Smooth muscle cell (in vitro differentiated cells): ENCODE measurements at regions not wholly inside any gene's neighbourhood (a gene's known extent, or its start where the extent isn't known, plus 50 kb on each side); places are given as distances from the start of the nearest gene placed in this dataset.

ENCODE experiments used
- DNase-seq: peaks from one replicate; lab custom pipeline; 2025; ENCODE audit not compliant: unreplicated experiment; lab: John Stamatoyannopoulos, UW
- H2AFZ ChIP-seq: fragments of 200-600 bp; sonication (generic); 2 replicates; pipeline ENCODE4 v1.6.0; 2016; ENCODE audit warnings: antibody characterized with exemption, low read depth, mild to moderate bottlenecking
- H3F3A ChIP-seq: fragments of 200-600 bp; sonication (generic); 2 replicates; pipeline ENCODE4 v1.6.0; 2017; ENCODE audit warnings: antibody characterized with exemption, low read depth
- H3K27ac ChIP-seq: fragments of 200-600 bp; sonication (generic); 2 replicates; pipeline ENCODE4 v1.5.1; 2016; ENCODE audit warnings: low read depth, mild to moderate bottlenecking
- H3K27me3 ChIP-seq: fragments of 200-600 bp; sonication (generic); 2 replicates; pipeline ENCODE4 v1.6.1; 2016; ENCODE audit warnings: low read depth, mild to moderate bottlenecking
- H3K36me3 ChIP-seq: fragments of 200-600 bp; sonication (generic); 2 replicates; pipeline ENCODE4 v1.5.1; 2016; ENCODE audit warnings: low read depth
- H3K4me1 ChIP-seq: fragments of 200-600 bp; sonication (generic); 2 replicates; pipeline ENCODE4 v1.5.1; 2016; ENCODE audit warnings: low read depth
- H3K4me2 ChIP-seq: fragments of 200-600 bp; sonication (generic); 2 replicates; pipeline ENCODE4 v1.6.0; 2016; ENCODE audit warnings: mild to moderate bottlenecking
- H3K4me3 ChIP-seq: fragments of 200-600 bp; sonication (generic); 2 replicates; pipeline ENCODE4 v1.5.1; 2016; ENCODE audit warnings: mild to moderate bottlenecking
- H3K79me2 ChIP-seq: fragments of 200-600 bp; sonication (generic); 2 replicates; pipeline ENCODE4 v1.6.0; 2016; ENCODE audit warnings: low read depth, mild to moderate bottlenecking
- H3K9ac ChIP-seq: fragments of 200-600 bp; sonication (generic); 2 replicates; pipeline ENCODE4 v1.6.0; 2016; ENCODE audit warnings: low read depth
- H3K9me3 ChIP-seq: fragments of 200-600 bp; sonication (generic); replicated peaks from 2 replicates; pipeline ENCODE4 v1.5.1; 2016; ENCODE audit warnings: low read depth
- H4K20me1 ChIP-seq: fragments of 200-600 bp; sonication (generic); 2 replicates; pipeline ENCODE4 v1.6.0; 2016; ENCODE audit warnings: low read depth
- WGBS: methylation state at CpG from one replicate; pipeline ENCODE4 v1.1.7; 2016; ENCODE audit warnings: low lambda C conversion rate; 5-methylcytosine and 5-hydroxymethylcytosine counted together
- TF ChIP-seq, protein P1 (sequence below): fragments of 200-600 bp; sonication (generic); IDR thresholded peaks from 2 replicates; pipeline ENCODE4 v1.5.1; 2017; ENCODE audit warnings: borderline replicate concordance, mild to moderate bottlenecking, antibody characterized with exemption; ENCODE audit not compliant: insufficient read depth, poor library complexity, severe bottlenecking

DNA sequence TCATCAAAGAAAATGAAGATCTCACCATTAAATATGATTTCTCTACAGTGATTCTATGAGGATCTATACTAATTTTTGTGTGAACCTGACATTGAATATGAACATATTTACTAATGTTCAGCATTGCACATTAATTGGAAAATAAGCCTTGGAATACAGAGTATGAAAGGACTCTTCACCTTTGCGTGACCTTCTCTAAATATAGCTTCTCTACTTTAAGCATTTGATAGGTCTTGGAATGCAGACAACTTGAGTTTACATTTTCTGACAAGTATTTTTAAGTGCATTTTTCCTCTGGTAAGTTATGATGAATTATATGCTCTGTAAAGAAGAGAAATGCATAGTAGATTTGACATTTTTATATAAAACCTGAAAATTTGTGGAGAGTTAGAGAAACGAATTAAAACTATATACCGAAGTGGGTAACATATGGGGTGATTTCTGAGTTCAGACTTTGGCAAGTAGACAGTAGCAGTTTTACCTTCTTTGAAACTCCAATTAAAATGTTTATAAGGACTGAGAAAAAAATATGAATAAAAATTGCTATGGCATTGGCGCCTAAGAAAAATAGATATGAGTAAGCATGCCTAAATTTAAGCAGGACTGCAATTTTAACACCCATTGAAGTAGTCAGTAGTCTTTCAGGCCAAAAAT lies 371.9 kb downstream of the GABRG1 start:
- TF ChIP-seq, protein P1, sequence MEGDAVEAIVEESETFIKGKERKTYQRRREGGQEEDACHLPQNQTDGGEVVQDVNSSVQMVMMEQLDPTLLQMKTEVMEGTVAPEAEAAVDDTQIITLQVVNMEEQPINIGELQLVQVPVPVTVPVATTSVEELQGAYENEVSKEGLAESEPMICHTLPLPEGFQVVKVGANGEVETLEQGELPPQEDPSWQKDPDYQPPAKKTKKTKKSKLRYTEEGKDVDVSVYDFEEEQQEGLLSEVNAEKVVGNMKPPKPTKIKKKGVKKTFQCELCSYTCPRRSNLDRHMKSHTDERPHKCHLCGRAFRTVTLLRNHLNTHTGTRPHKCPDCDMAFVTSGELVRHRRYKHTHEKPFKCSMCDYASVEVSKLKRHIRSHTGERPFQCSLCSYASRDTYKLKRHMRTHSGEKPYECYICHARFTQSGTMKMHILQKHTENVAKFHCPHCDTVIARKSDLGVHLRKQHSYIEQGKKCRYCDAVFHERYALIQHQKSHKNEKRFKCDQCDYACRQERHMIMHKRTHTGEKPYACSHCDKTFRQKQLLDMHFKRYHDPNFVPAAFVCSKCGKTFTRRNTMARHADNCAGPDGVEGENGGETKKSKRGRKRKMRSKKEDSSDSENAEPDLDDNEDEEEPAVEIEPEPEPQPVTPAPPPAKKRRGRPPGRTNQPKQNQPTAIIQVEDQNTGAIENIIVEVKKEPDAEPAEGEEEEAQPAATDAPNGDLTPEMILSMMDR = no peak
- no peaks in the 10 kb centered on the region for H3K36me3 ChIP-seq
- no peak overlapping the region for H3K27ac ChIP-seq
- no peak for DNase-seq
- no peaks in the 10 kb centered on the region for H3K4me1 ChIP-seq
- H4K20me1 ChIP-seq = no peaks in the 10 kb centered on the region
- no peaks in the 10 kb centered on the region for H3F3A ChIP-seq
- H3K9me3 ChIP-seq = no peaks in the 10 kb centered on the region
- WGBS = 90% methylated on average over 4 of the region's 4 CpGs
- H3K4me3 ChIP-seq = no peak overlapping the region
- H3K27me3 ChIP-seq = no peaks in the 10 kb centered on the region
- H3K4me2 ChIP-seq = no peak overlapping the region
- no peaks in the 10 kb centered on the region for H3K79me2 ChIP-seq
- no peak overlapping the region for H2AFZ ChIP-seq
- no peak overlapping the region for H3K9ac ChIP-seq

DNA sequence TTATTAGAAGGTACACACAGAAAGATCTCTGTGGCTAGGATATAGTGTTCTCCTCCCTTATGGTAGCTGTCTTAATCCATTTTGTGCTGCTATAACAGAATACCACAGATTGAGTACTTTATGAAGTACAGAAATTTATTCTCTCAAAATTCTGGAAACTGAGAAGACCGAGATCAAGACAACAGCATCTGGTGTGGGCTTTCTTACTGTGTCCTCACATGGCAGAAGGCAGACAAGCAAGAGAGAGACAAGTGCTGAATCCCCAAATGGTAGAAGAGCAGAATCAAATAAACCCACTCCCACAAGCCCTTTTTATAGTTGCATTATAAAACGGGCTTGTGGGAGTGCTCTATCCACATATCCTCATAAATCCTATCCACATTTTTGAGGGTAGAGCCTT lies 373.1 kb downstream of the GABRG1 start:
- no peaks in the 10 kb centered on the region for H4K20me1 ChIP-seq
- no peaks in the 10 kb centered on the region for H3K27me3 ChIP-seq
- 64% methylated on average over 2 of the region's 2 CpGs for WGBS
- H3K9ac ChIP-seq = no peak overlapping the region
- H3K9me3 ChIP-seq = no peaks in the 10 kb centered on the region
- H3K4me2 ChIP-seq = no peak overlapping the region
- H3F3A ChIP-seq = no peaks in the 10 kb centered on the region
- no peak overlapping the region for H3K27ac ChIP-seq
- H3K36me3 ChIP-seq = no peaks in the 10 kb centered on the region
- TF ChIP-seq, protein P1 = no peak
- no peak overlapping the region for H2AFZ ChIP-seq
- H3K4me1 ChIP-seq = no peaks in the 10 kb centered on the region
- no peaks in the 10 kb centered on the region for H3K79me2 ChIP-seq
- DNase-seq = no peak
- H3K4me3 ChIP-seq = no peak overlapping the region

DNA sequence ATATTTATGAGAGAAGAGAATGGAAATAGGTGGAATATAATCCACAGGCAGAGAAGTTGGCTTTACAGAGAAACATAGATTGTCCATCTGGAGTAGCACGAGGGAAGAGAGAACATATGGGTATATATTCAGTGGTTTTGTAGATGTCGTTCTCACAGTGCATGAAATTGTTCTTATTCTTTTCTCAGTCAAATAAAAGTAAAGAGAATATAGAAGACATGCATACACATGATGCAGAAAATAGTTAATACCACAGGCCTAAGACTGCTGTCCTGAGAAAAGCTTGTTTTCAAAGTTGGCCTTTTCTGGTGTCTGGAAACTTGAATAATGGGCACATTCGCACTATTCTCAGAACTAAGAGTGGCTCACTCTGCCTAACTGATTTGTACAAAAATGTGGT lies 378.1 kb downstream of the GABRG1 start:
- Histone ChIP-seq H3K79me2 (no peaks in the 10 kb centered on the region), H3K27me3 (no peaks in the 10 kb centered on the region), H3F3A (no peaks in the 10 kb centered on the region), H3K4me1 (no peaks in the 10 kb centered on the region), H3K9ac (no peak overlapping the region), H3K4me2 (no peak overlapping the region), H3K36me3 (no peaks in the 10 kb centered on the region), H3K4me3 (no peak overlapping the region), H2AFZ (no peak overlapping the region), H3K27ac (no peak overlapping the region), H4K20me1 (no peaks in the 10 kb centered on the region), H3K9me3 (no peaks in the 10 kb centered on the region)
- TF ChIP-seq, protein P1 = no peak
- WGBS = 92% methylated on average over 3 of the region's 3 CpGs
- DNase-seq = no peak

DNA sequence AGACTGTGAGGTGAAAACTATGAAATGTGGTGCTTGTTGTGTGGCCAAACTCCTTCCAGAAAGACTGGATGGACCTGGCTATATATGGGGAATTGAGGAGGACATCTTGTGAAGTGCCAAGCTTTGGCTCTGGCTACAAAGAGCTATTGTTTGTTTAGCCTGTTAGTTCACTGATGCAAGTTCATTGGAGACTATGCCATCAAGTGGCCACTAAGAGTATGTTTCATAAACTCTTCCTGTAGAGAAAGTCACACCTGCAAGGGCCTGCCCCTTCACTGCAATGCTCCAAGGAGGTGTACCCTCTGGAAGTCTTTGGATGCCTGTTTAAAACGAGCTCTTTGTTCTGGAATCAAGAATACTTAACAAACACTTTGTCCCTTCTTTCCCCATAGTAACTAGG lies 382.0 kb downstream of the GABRG1 start:
- TF ChIP-seq, protein P1 = no peak
- Histone ChIP-seq H3K4me1 (no peaks in the 10 kb centered on the region), H3K4me3 (no peak overlapping the region), H3K36me3 (no peaks in the 10 kb centered on the region), H3K4me2 (no peak overlapping the region), H2AFZ (no peak overlapping the region), H3K79me2 (no peaks in the 10 kb centered on the region), H4K20me1 (no peaks in the 10 kb centered on the region), H3K27ac (no peak overlapping the region), H3K9ac (no peak overlapping the region), H3K9me3 (peaks cover 2% of the 10 kb centered on the region), H3K27me3 (no peaks in the 10 kb centered on the region), H3F3A (no peaks in the 10 kb centered on the region)
- 68% methylated on average over 1 of the region's 1 CpG for WGBS
- no peak for DNase-seq
